Heart right ventricle (tissue), 16 donors: ENCODE measurements at regions not wholly inside any gene's neighbourhood (a gene's known extent, or its start where the extent isn't known, plus 50 kb on each side); places are given as distances from the start of the nearest gene placed in this dataset.

ENCODE experiments used
- ATAC-seq, 8 donors: fragments of 200-7000 bp; cut with Tn5 transposase; one replicate each; pipeline ENCODE4 v1.9.1; 2020; ENCODE audit warnings: mild to moderate bottlenecking in 8 of 8, moderate library complexity in 8 of 8, moderate number of reproducible peaks in 1 of 8
- DNase-seq, 2 donors: peaks; one replicate each; pipeline ENCODE4 v3.0.0-alpha.2; 2020
- H3K27ac ChIP-seq, 10 donors: fragments of 200-600 bp; sonication (generic) in 2 of 10; one replicate each; pipeline versions ENCODE4 v1.5.0 to v1.8.0; 2020 to 2022; ENCODE audit warnings: mild to moderate bottlenecking in 3 of 10
- H3K27me3 ChIP-seq, 7 donors: fragments of 200-600 bp; one replicate each; pipeline ENCODE4 v1.8.0; 2021 to 2022; ENCODE audit warnings: mild to moderate bottlenecking in 2 of 7
- H3K36me3 ChIP-seq, 9 donors: fragments of 200-600 bp; sonication (generic) in 1 of 9; one replicate each; pipeline versions ENCODE4 v1.5.0 to v1.8.0; 2020 to 2022; ENCODE audit warnings: mild to moderate bottlenecking in 2 of 9
- H3K4me1 ChIP-seq, 9 donors: fragments of 200-600 bp; sonication (generic) in 1 of 9; one replicate each; pipeline versions ENCODE4 v1.5.0 to v1.8.0; 2020 to 2022; ENCODE audit warnings: mild to moderate bottlenecking in 4 of 9
- H3K4me3 ChIP-seq, 10 donors: fragments of 200-600 bp; sonication (generic) in 2 of 10; one replicate each; pipeline versions ENCODE4 v1.5.0 to v1.8.0; 2020 to 2022; ENCODE audit warnings: mild to moderate bottlenecking in 7 of 10, moderate library complexity in 2 of 10
- H3K9me3 ChIP-seq, 11 donors: fragments of 200-600 bp in 10 of 11; sonication (generic) in 2 of 11; one replicate each; pipeline versions ENCODE4 v1.5.0 to v1.8.0; 2013 to 2022; ENCODE audit warnings: mild to moderate bottlenecking in 2 of 11, control low read depth in 1 of 11, moderate library complexity in 1 of 11
- CTCF ChIP-seq, 9 donors: fragments of 200-600 bp; sonication (generic) in 2 of 9; IDR thresholded peaks; one replicate each; pipeline versions ENCODE4 v1.5.0 to v1.8.0; 2021 to 2022; ENCODE audit warnings: antibody characterized with exemption in 9 of 9, mild to moderate bottlenecking in 5 of 9, moderate library complexity in 1 of 9
- WGBS, 2 donors: extraction: QIAGEN DNeasy Blood & Tissue Kit; methylation state at CpG; one replicate each; pipeline ENCODE4 v1.1.7; 2013; ENCODE audit warnings: inconsistent platforms in 1 of 2; 5-methylcytosine and 5-hydroxymethylcytosine counted together
- intact Hi-C, 10 donors: fragments of 100-400 bp; cut with DNase I; formaldehyde crosslinking; loops; one replicate each; pipeline versions ENCODE4 v1.11.1 to v1.14.2; 2022
- donor health status: Arrhythmogenic right ventricular cardiomyopathy.
- donor health status: ischemic (EF 13 %, LVEDD 7.1; RV severe dilation, severe dysfunction).
- donor health status: healthy with polysubstance abuse.
- donor health status: DM: no; HTN: yes; CAD: no.
- donor health status: DM: no; HTN: no; CAD: no.
- donor health status: ischemic (EF 25% LVEDD 6.9; RV normal size, moderate dysfunction).
- donor health status: ischemic (EF 25% LVEDD 5.7; RV mildly dilated, moderate dysfunction).
- donor health status: healthy.
- donor health status: DM: yes; HTN: yes; CAD: no.
- donor health status: Ischemic cardiomyopathy.
- donor health status: ischemic (EF 35%, LVEDD 5.7; RV mildly dilated, moderate dysfunction).
- donor health status: nonischemic (EF 11% LVEDD 7.7; RV severe dilation, severe dysfunction).
- donor health status: DM: yes; HTN: yes; CAD: no.
- donor health status: PGD.
- donor health status: ischemic (EF 29% LVEDD 5.4; RV normal size, mild dysfunction).
- donor health status: nonischemic (EF 23%, LVEDD 6.1; RV moderate dilation, normal function).

GRCh38 chr20:52054123-52054522 lies 137.5 kb downstream of the ZFP64 start:
- Histone ChIP-seq H3K36me3 (no peaks in the 10 kb centered on the region), H3K9me3 (peaks cover 0 to 25% (median 15%) of the 10 kb centered on the region in 11 donors), H3K27ac (no peak overlapping the region), H3K27me3 (no peaks in the 10 kb centered on the region), H3K4me3 (no peak overlapping the region), H3K4me1 (peaks cover 0 to 3% (median under 1%) of the 10 kb centered on the region in 9 donors)
- ATAC-seq, result no peak
- intact Hi-C loops, result no loop called here
- 95 to 96% methylated on average over 5 of the region's 5 CpGs for WGBS, 2 donors
- no peak for TF ChIP-seq CTCF (IDR thresholded peaks at IDR 0.05)
- DNase-seq, result no peak

GRCh38 chr20:52049001-52049731 lies 142.4 kb downstream of the ZFP64 start:
- H3K9me3 ChIP-seq, result no peaks in the 10 kb centered on the region
- 34 to 46% methylated on average over 7 of the region's 7 CpGs for WGBS, 2 donors
- H3K27me3 ChIP-seq, result peaks cover 0 to 13% (median 4%) of the 10 kb centered on the region in 7 donors
- TF ChIP-seq CTCF (IDR thresholded peaks at IDR 0.05), result no peak
- H3K4me1 ChIP-seq, result peaks cover 0 to 22% (median 7%) of the 10 kb centered on the region in 9 donors
- no peak overlapping the region for H3K27ac ChIP-seq
- DNase-seq, result no peak
- ATAC-seq, result peak in 3 of 8 donors; percentile 34 to 42 (median 35)
- no peaks in the 10 kb centered on the region for H3K36me3 ChIP-seq
- intact Hi-C loops, result no loop called here
- H3K4me3 ChIP-seq, result no peak overlapping the region

GRCh38 chr20:52047811-52048764 lies 143.5 kb downstream of the ZFP64 start:
- intact Hi-C loops, result no loop called here
- peak in 5 of 8 donors; percentile 24 to 77 (median 63) for ATAC-seq
- H3K36me3 ChIP-seq, result no peaks in the 10 kb centered on the region
- 20 to 27% methylated on average over 19 of the region's 19 CpGs for WGBS, 2 donors
- TF ChIP-seq CTCF (IDR thresholded peaks at IDR 0.05), result no peak
- peak in 1 of 2 donors; percentile 6 for DNase-seq
- peaks cover 0 to 13% (median 4%) of the 10 kb centered on the region in 7 donors for H3K27me3 ChIP-seq
- no peak overlapping the region for H3K4me3 ChIP-seq
- H3K9me3 ChIP-seq, result no peaks in the 10 kb centered on the region
- H3K4me1 ChIP-seq, result peaks cover 0 to 22% (median 7%) of the 10 kb centered on the region in 9 donors
- peak overlapping the region in 1 of 10 donors; percentile 43 for H3K27ac ChIP-seq

- Histone ChIP-seq H3K27me3 (peaks cover 0 to 5% (median 0%) of the 10 kb centered on the region in 7 donors), H3K9me3 (no peaks in the 10 kb centered on the region)
These were observed 149.6 kb downstream of the ZFP64 start for GRCh38 chr20:52041966-52042365.

More at GRCh38 chr20:52041966-52042365, 149.6 kb downstream of the ZFP64 start:
- Histone ChIP-seq H3K36me3 (no peaks in the 10 kb centered on the region), H3K4me1 (no peaks in the 10 kb centered on the region), H3K4me3 (no peak overlapping the region), H3K27ac (no peak overlapping the region)
- ATAC-seq, result no peak
- no peak for TF ChIP-seq CTCF (IDR thresholded peaks at IDR 0.05)
- no peak for DNase-seq
- WGBS, 2 donors, result 86 to 95% methylated on average over 6 of the region's 6 CpGs
- intact Hi-C loops, result no loop called here
